Fibroblast of skin of scalp (primary cell): ENCODE measurements at regions not wholly inside any gene's neighbourhood (a gene's known extent, or its start where the extent isn't known, plus 50 kb on each side); places are given as distances from the start of the nearest gene placed in this dataset.

Experiments
- DNase-seq: peaks from one replicate; pipeline ENCODE4 v3.0.0-alpha.2; 2013

DNA sequence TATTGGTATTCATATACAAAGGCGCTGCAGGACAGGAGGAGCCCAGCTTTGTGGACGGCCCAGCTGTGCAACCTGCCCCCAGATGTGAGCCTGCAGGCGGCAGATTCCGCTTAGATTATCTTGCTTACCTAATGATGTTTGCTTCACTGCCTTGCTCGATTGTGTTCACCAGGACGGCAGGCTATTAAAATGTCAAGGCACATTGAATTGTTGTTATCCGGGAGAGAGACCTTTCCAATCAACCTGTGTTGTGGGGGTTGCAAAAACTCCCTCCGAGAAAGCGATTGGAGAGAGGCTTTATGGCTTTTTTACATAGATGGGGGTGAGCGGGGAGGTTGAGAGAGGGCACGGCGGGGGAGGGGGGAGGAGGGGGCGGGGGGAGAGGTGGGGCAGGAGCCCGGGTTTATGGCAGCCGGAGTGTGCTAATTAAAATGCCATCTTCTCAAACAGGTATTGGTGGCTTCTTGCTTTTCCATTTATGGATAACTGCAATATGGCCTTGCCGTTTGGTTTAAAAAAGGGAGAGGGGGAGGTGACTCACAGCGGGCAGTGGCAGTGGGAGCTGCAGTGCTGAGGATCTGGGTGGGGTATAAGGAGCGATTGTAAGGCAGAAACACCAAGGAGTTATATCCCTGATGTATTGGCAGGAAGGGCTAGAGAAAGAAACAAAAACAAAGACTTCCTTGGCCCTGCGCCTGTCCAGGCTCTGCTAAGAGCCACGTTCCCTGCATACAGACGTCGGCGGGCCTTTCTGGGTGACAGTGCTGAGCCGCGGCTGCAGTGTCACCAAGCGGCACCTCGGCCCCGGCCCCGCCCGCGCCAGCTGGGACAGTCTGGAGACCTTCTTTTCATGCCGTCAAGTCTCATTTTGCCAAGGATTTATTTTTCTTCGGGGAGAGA, 97.2 kb downstream of the INSIG2 start:
- DNase-seq, result peak; percentile 80

DNA sequence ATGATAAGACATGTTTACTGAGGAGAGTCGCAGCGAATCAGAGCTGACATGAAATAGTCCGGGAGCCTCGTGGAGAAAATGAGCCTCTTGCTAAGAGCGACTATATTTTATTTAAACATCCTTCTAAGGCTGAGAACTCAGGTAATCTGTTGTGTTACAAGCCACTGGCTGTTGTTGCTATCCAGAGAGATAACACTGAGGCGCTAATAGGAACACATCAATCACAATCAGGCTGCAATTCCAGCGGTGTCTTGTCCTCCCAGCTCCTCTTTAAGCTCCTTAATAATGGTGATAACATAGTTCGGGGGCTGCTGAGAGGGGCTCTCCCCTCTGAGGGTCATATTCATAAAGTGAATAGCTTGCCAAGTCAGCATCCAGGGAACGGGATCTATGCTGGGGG, 95.1 kb downstream of the INSIG2 start:
- DNase-seq, result no peak

- DNase-seq, result no peak
These were observed 91.2 kb downstream of the INSIG2 start for GRCh38 chr2:118179445-118179844.

GRCh38 chr2:118177884-118178283, 89.6 kb downstream of the INSIG2 start:
- DNase-seq, result no peak

- no peak for DNase-seq
These were observed 89.0 kb downstream of the INSIG2 start for GRCh38 chr2:118177318-118177717.

DNA sequence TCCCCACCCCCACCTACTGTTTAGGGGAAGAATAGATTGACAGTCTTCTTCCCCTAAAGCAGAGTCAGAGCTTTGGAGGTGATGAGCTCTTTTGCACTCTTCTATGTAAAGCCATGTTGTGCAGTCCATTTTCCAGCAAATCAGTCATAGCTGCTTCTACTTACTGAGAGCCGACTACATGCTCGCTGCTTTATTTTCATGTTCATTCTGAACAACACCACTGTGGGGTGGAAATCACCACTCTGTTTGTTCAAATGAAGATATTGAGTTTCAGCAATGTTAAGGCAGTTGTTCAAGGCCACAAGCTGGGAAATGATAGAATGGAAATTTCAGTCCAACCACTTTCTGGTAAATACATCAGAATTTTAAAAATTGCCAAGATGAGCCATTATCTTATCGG, 88.3 kb downstream of the INSIG2 start:
- no peak for DNase-seq

DNA sequence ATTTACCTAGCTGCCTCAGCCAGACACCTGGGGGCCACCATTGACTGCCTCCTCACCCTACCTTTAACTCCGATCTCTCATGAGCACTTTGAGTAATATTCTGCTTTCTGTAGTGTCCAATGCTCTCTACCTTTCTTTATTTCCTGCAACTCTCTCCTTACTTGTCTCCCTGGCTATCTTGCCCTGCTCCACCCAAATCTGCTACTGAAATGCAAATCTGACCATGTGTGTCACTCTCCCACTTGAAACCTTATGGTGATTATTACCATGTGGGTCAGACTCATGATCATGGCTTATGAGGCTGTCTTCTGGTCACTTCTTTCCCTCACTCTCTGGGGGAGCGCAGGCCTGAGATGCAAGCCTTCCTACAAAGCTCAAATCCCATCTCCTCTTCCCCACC, 83.3 kb downstream of the INSIG2 start:
- DNase-seq, result no peak

GRCh38 chr2:118169359-118170005, 81.2 kb downstream of the INSIG2 start:
- DNase-seq, result no peak

DNA sequence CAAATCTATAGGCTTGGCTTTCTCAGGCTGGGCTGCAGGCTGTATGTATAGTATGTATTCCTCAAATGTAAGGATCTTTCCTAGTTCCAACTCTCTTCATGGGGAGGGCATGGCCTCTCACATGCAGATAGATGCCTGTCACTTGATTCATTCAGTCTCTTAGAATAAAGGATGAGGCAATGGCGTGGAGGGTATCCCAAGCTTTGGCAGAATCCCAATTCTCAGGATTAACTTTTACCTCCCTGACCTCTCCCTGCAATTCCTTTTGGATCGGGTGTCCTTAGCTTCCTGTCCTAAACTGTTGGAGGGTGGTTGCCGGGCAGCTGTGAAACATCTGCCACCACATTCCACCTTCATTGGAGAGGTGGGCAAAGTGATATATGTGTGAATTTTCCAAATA, 80.3 kb downstream of the INSIG2 start:
- DNase-seq, result peak; percentile 21

DNA sequence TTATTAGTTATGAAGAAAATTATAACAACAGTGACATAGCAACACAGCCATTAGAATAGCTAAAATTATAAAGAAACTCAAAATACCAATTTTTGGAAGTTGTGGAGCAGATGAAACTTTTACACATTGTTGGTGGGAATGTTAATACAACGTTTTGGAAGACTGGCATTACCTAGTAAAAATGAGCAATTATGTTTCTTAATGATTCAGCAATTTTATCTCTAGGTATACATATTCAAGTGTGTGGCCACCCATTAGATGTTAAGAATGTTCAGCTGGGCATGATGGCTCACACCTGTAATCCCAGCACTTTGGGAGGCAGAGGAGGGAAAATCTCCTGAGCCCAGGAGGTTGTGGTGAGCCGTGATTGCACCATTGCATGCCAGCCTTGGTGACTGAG, 78.8 kb downstream of the INSIG2 start:
- DNase-seq, result no peak

- no peak for DNase-seq
These were observed 78.0 kb downstream of the INSIG2 start for GRCh38 chr2:118166242-118166641.

DNA sequence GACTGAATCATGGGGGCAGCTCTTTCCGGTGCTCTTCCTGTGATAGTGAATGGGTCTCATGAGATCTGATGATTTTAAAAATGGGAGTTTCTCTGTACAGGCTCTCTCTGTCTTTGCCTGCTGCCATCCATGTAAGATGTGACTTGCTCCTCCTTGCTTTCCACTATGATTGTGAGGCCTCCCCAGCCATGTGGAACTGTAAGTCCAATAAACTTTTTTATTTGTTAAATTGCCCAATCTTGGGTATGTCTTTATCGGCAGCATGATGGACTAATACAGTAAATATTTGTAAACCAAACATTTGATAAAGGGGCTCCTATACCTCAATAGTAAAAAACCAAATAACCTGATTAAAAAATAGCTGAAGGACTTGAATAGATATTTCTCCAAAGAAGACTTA, 77.3 kb downstream of the INSIG2 start:
- DNase-seq, result no peak
